RWPE1 (cell line): ENCODE measurements at regions not wholly inside any gene's neighbourhood (a gene's known extent, or its start where the extent isn't known, plus 50 kb on each side); places are given as distances from the start of the nearest gene placed in this dataset.

Experiments used
- CTCF ChIA-PET: fragments of 350-600 bp; sonication (Branson Sonifier 250); formaldehyde crosslinking; extraction: SDS; loops from one replicate; lab custom pipeline; 2021; lab: Yijun Ruan, JAX
- POLR2A ChIA-PET: fragments of 400-600 bp; formaldehyde crosslinking; extraction: SDS; loops from one replicate; lab custom pipeline; 2020; ENCODE audit warnings: antibody characterized with exemption; ENCODE audit not compliant: low non-redundant PET; lab: Yijun Ruan, JAX
- DNase-seq: peaks from one replicate; pipeline ENCODE4 v3.0.0; 2012; ENCODE audit warnings: low spot score
- H3K27ac ChIP-seq: fragments of 450-650 bp; 2 replicates; pipeline ENCODE4 v1.5.1; 2017
- TF ChIP-seq, protein P1 (sequence below): fragments of 450-650 bp; conservative IDR thresholded peaks from 2 replicates; pipeline ENCODE4 v1.5.1; 2017; ENCODE audit warnings: low read depth, mild to moderate bottlenecking

- TF ChIP-seq, protein P1, sequence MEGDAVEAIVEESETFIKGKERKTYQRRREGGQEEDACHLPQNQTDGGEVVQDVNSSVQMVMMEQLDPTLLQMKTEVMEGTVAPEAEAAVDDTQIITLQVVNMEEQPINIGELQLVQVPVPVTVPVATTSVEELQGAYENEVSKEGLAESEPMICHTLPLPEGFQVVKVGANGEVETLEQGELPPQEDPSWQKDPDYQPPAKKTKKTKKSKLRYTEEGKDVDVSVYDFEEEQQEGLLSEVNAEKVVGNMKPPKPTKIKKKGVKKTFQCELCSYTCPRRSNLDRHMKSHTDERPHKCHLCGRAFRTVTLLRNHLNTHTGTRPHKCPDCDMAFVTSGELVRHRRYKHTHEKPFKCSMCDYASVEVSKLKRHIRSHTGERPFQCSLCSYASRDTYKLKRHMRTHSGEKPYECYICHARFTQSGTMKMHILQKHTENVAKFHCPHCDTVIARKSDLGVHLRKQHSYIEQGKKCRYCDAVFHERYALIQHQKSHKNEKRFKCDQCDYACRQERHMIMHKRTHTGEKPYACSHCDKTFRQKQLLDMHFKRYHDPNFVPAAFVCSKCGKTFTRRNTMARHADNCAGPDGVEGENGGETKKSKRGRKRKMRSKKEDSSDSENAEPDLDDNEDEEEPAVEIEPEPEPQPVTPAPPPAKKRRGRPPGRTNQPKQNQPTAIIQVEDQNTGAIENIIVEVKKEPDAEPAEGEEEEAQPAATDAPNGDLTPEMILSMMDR = no peak
- CTCF ChIA-PET = no interaction called here
- no peak for DNase-seq
- POLR2A ChIA-PET = no interaction called here
- H3K27ac ChIP-seq = no peak overlapping the region
These were observed 95.7 kb upstream of the IRS2 start for GRCh38 chr13:109881961-109882558.

- TF ChIP-seq, protein P1 = no peak
- DNase-seq = no peak
- POLR2A ChIA-PET = no interaction called here
- no peak overlapping the region for H3K27ac ChIP-seq
- CTCF ChIA-PET = no interaction called here
These were observed 95.0 kb upstream of the IRS2 start for GRCh38 chr13:109881347-109881725.

GRCh38 chr13:109880371-109881346 lies 94.3 kb upstream of the IRS2 start:
- DNase-seq = no peak
- TF ChIP-seq, protein P1 = no peak
- POLR2A ChIA-PET = no interaction called here
- CTCF ChIA-PET = interaction anchor here (0.8 kb wide), 1 partner anchor 16 kb away, joined by 3 read pairs; no protein-coding TSS in a partner anchor
- no peak overlapping the region for H3K27ac ChIP-seq

DNA sequence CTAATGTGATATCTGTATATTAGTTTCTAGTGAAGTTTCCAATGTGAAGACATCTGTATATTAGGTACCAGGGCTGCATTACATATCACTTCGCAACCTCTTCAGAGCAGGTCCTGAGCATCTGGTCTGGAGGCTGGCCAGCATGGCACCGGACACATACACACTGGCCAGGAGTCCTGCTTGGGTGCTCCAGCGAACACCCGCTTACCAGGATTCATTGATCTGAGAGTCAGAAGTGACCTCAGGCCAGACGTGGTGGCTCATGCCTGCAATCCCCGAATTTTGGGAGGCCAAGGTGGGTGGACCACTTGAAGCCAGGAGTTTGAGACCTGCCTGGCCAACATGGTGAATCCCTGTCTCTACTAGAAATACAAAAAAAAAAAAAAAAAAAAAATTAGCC lies 93.0 kb upstream of the IRS2 start:
- ChIA-PET CTCF (interaction anchor here (0.6 kb wide), 1 partner anchor 17 kb away, joined by 5 read pairs; no protein-coding TSS in a partner anchor), POLR2A (no interaction called here)
- no peak for DNase-seq
- H3K27ac ChIP-seq = no peak overlapping the region
- TF ChIP-seq, protein P1 = no peak

GRCh38 chr13:109877809-109878208 lies 91.4 kb upstream of the IRS2 start:
- no peak overlapping the region for H3K27ac ChIP-seq
- CTCF ChIA-PET = no interaction called here
- POLR2A ChIA-PET = no interaction called here
- DNase-seq = no peak
- TF ChIP-seq, protein P1 = no peak

GRCh38 chr13:109875746-109876145 lies 89.4 kb upstream of the IRS2 start:
- TF ChIP-seq, protein P1 = no peak
- no peak for DNase-seq
- ChIA-PET POLR2A (no interaction called here), CTCF (no interaction called here)
- no peak overlapping the region for H3K27ac ChIP-seq
